H9 (cell line): ENCODE measurements at regions not wholly inside any gene's neighbourhood (a gene's known extent, or its start where the extent isn't known, plus 50 kb on each side); places are given as distances from the start of the nearest gene placed in this dataset.

Experiments used
- DNase-seq: peaks from one replicate; pipeline ENCODE4 v3.0.0-alpha.2; 2017
- H2AFZ ChIP-seq: one replicate; pipeline ENCODE4 v1.6.1; 2013; ENCODE audit warnings: mild to moderate bottlenecking, low read length, control low read depth, moderate library complexity
- H2AK5ac ChIP-seq: 2 replicates; pipeline ENCODE4 v1.6.1; 2013; ENCODE audit warnings: low read length, control low read depth, mixed read lengths; ENCODE audit not compliant: insufficient read length
- H2BK120ac ChIP-seq: one replicate; pipeline ENCODE4 v1.6.1; 2013; ENCODE audit warnings: low read depth, mild to moderate bottlenecking, low read length, control low read depth, inconsistent platforms; ENCODE audit not compliant: poor library complexity, severe bottlenecking
- H2BK12ac ChIP-seq: 2 replicates; pipeline ENCODE4 v1.6.1; 2013; ENCODE audit warnings: low read length, control low read depth, mixed read lengths, low read depth; ENCODE audit not compliant: insufficient read length
- H2BK15ac ChIP-seq: 2 replicates; pipeline ENCODE4 v1.6.1; 2013; ENCODE audit warnings: low read depth, low read length, control low read depth
- H2BK20ac ChIP-seq: one replicate; pipeline ENCODE4 v1.6.1; 2013; ENCODE audit warnings: low read depth, mild to moderate bottlenecking, low read length, control low read depth, inconsistent platforms; ENCODE audit not compliant: poor library complexity, severe bottlenecking
- H2BK5ac ChIP-seq: 2 replicates; pipeline ENCODE4 v1.6.1; 2013; ENCODE audit warnings: low read length, control low read depth, mixed read lengths; ENCODE audit not compliant: insufficient read length
- H3K14ac ChIP-seq: 2 replicates; pipeline ENCODE4 v1.6.1; 2013; ENCODE audit warnings: low read length, control low read depth; ENCODE audit not compliant: insufficient read depth
- H3K18ac ChIP-seq: 2 replicates; pipeline ENCODE4 v1.6.1; 2013; ENCODE audit warnings: low read depth, mild to moderate bottlenecking, mixed read lengths, low read length, control low read depth; ENCODE audit not compliant: insufficient read length
- H3K23ac ChIP-seq: 2 replicates; pipeline ENCODE4 v1.6.1; 2013; ENCODE audit warnings: low read length, control low read depth, mixed read lengths, low read depth; ENCODE audit not compliant: insufficient read length
- H3K23me2 ChIP-seq: 2 replicates; pipeline ENCODE4 v1.6.1; 2013; ENCODE audit warnings: low read depth, mild to moderate bottlenecking, mixed read lengths, low read length, control low read depth; ENCODE audit not compliant: insufficient read length, poor library complexity, severe bottlenecking
- H3K27ac ChIP-seq: 2 replicates; pipeline ENCODE4 v1.5.1; 2013; ENCODE audit warnings: low read length, control low read depth, mixed read lengths, low read depth; ENCODE audit not compliant: insufficient read length
- H3K27me3 ChIP-seq: 2 replicates; pipeline ENCODE4 v1.6.1; 2013; ENCODE audit warnings: low read length, control low read depth, inconsistent platforms; ENCODE audit not compliant: insufficient read depth
- H3K4ac ChIP-seq: 2 replicates; pipeline ENCODE4 v1.6.1; 2013; ENCODE audit warnings: low read depth, mild to moderate bottlenecking, control low read depth, inconsistent platforms, low read length, moderate library complexity
- H3K4me1 ChIP-seq: 2 replicates; pipeline ENCODE4 v1.6.1; 2013; ENCODE audit warnings: low read length, control low read depth, inconsistent platforms; ENCODE audit not compliant: insufficient read depth
- H3K4me2 ChIP-seq: 2 replicates; pipeline ENCODE4 v1.6.1; 2013; ENCODE audit warnings: low read length, control low read depth, mixed read lengths; ENCODE audit not compliant: insufficient read length, insufficient read depth
- H3K56ac ChIP-seq: 2 replicates; pipeline ENCODE4 v1.6.1; 2013; ENCODE audit warnings: low read depth, mild to moderate bottlenecking, mixed read lengths, low read length, control low read depth; ENCODE audit not compliant: insufficient read length
- H3K79me1 ChIP-seq: 2 replicates; pipeline ENCODE4 v1.6.1; 2013; ENCODE audit warnings: low read depth, mild to moderate bottlenecking, moderate library complexity, low read length, control low read depth, inconsistent platforms; ENCODE audit not compliant: insufficient read depth, poor library complexity, severe bottlenecking
- H3K79me2 ChIP-seq: 2 replicates; pipeline ENCODE4 v1.6.1; 2013; ENCODE audit warnings: low read length, control low read depth, inconsistent platforms; ENCODE audit not compliant: insufficient read depth
- H3K9ac ChIP-seq: 2 replicates; pipeline ENCODE4 v1.6.1; 2013; ENCODE audit warnings: low read length, control low read depth, mixed read lengths; ENCODE audit not compliant: insufficient read length; ENCODE audit errors: extremely low read depth
- H3K9me3 ChIP-seq: one replicate; pipeline ENCODE4 v1.6.1; 2013; ENCODE audit warnings: low read depth, low read length, inconsistent platforms; ENCODE audit not compliant: control insufficient read depth
- H3T11ph ChIP-seq: one replicate; pipeline ENCODE4 v1.6.1; 2013; ENCODE audit warnings: mild to moderate bottlenecking, low read length, control low read depth, inconsistent platforms
- H4K20me1 ChIP-seq: one replicate; pipeline ENCODE4 v1.6.1; 2013; ENCODE audit not compliant: control insufficient read depth, insufficient read length, insufficient read depth
- H4K5ac ChIP-seq: 2 replicates; pipeline ENCODE4 v1.6.1; 2013; ENCODE audit warnings: low read depth, mild to moderate bottlenecking, mixed read lengths, low read length, control low read depth; ENCODE audit not compliant: insufficient read length
- H4K8ac ChIP-seq: replicated peaks from 2 replicates; pipeline ENCODE4 v1.6.1; 2013; ENCODE audit warnings: low read length, control low read depth, mixed read lengths, low read depth; ENCODE audit not compliant: insufficient read length
- H4K91ac ChIP-seq: 2 replicates; pipeline ENCODE4 v1.6.1; 2013; ENCODE audit warnings: low read depth, mild to moderate bottlenecking, moderate library complexity, mixed read lengths, low read length, control low read depth; ENCODE audit not compliant: insufficient read length
- H3K27ac Mint-ChIP-seq, 3 experiments: 2 replicates in 2 of 3; 3 replicates in 1 of 3; pipeline ENCODE4 v1.8.0; 2020 to 2021; ENCODE audit warnings: mixed read lengths in 3 of 3, mild to moderate bottlenecking in 1 of 3, moderate library complexity in 1 of 3
- H3K27me3 Mint-ChIP-seq: 2 replicates; pipeline ENCODE4 v1.8.0; 2021; ENCODE audit warnings: low read depth, mild to moderate bottlenecking, moderate library complexity, mixed read lengths
- H3K36me3 Mint-ChIP-seq, 3 experiments: 2 replicates in 2 of 3; 3 replicates in 1 of 3; pipeline ENCODE4 v1.8.0; 2020 to 2021; ENCODE audit warnings: low read depth in 3 of 3, mixed read lengths in 3 of 3; ENCODE audit not compliant: insufficient read depth in 1 of 3
- H3K4me1 Mint-ChIP-seq, 2 experiments: 2 replicates each; pipeline ENCODE4 v1.8.0; 2020; ENCODE audit warnings: mixed read lengths in 2 of 2
- H3K4me3 Mint-ChIP-seq, 2 experiments: 2 replicates in 1 of 2; 3 replicates in 1 of 2; pipeline ENCODE4 v1.8.0; 2020 to 2021; ENCODE audit warnings: mild to moderate bottlenecking in 2 of 2, mixed read lengths in 2 of 2, moderate library complexity in 1 of 2
- H3K9me3 Mint-ChIP-seq, 2 experiments: 2 replicates in 1 of 2; 3 replicates in 1 of 2; pipeline ENCODE4 v1.8.0; 2020; ENCODE audit warnings: mild to moderate bottlenecking in 2 of 2, mixed read lengths in 2 of 2, moderate library complexity in 1 of 2
- CTCF ChIP-seq: fragments of 200-600 bp; sonication (generic); conservative IDR thresholded peaks from 3 replicates; pipeline ENCODE4 v1.8.0; 2021; ENCODE audit warnings: antibody characterized with exemption, mild to moderate bottlenecking
- WGBS: extraction: QIAGEN DNeasy Blood & Tissue Kit; methylation state at CpG from one replicate; pipeline ENCODE4 v1.1.7; 2013; ENCODE audit warnings: missing lambda C conversion rate, low lambda C conversion rate, mixed read lengths; ENCODE audit not compliant: insufficient read length; ENCODE audit errors: extremely low coverage; 5-methylcytosine and 5-hydroxymethylcytosine counted together

- DNase-seq, result no peak
- Histone ChIP-seq H4K20me1 (no peaks in the 10 kb centered on the region), H3K27ac (no peak overlapping the region), H2BK120ac (no peak overlapping the region), H3T11ph (no peak overlapping the region), H3K18ac (no peak overlapping the region), H3K4me1 (peaks cover 4% of the 10 kb centered on the region; the same call in 1 of the 2 replicates), H3K14ac (no peak overlapping the region), H4K8ac (no peak overlapping the region), H4K5ac (no peak overlapping the region), H2BK12ac (no peak overlapping the region), H3K4me2 (no peak overlapping the region), H3K79me2 (no peaks in the 10 kb centered on the region), H3K23me2 (no peaks in the 10 kb centered on the region), H2BK15ac (no peak overlapping the region), H3K23ac (no peak overlapping the region), H3K4ac (no peak overlapping the region), H2BK20ac (no peak overlapping the region), H4K91ac (no peak overlapping the region), H3K79me1 (no peaks in the 10 kb centered on the region), H3K9ac (no peak overlapping the region), H3K27me3 (no peaks in the 10 kb centered on the region), H3K9me3 (no peaks in the 10 kb centered on the region), H2BK5ac (no peak overlapping the region), H2AK5ac (no peak overlapping the region), H3K56ac (no peak overlapping the region), H2AFZ (no peak overlapping the region)
- Mint-ChIP-seq H3K27ac (no peak overlapping the region; a peak in 1 of 7 replicates), H3K9me3 (no peaks in the 10 kb centered on the region), H3K36me3 (no peaks in the 10 kb centered on the region), H3K4me3 (no peak overlapping the region; a peak in 1 of 5 replicates), H3K4me1 (peaks cover 21 to 25% of the 10 kb centered on the region in 2 experiments), H3K27me3 (peaks cover 5% of the 10 kb centered on the region)
- TF ChIP-seq CTCF, result no peak
- no CpG with 5 or more reads among the region's 5 CpGs for WGBS
These were observed 292.2 kb downstream of the PREX1 start for GRCh38 chr20:48535556-48535955.
